NB4 (cell line): ENCODE measurements at regions not wholly inside any gene's neighbourhood (a gene's known extent, or its start where the extent isn't known, plus 50 kb on each side); places are given as distances from the start of the nearest gene placed in this dataset.

Experiments used
- MYC ChIP-seq: IDR thresholded peaks from 2 replicates; pipeline ENCODE4 v1.6.1; 2011; ENCODE audit warnings: low read depth, low read length
- POLR2A ChIP-seq: IDR thresholded peaks from 2 replicates; pipeline ENCODE4 v1.6.1; 2011; ENCODE audit warnings: mild to moderate bottlenecking; ENCODE audit not compliant: insufficient read length; ENCODE audit errors: extremely low read depth
- TF ChIP-seq, protein P1 (sequence below): IDR thresholded peaks from one replicate; pipeline ENCODE4 v1.5.1; 2012; ENCODE audit warnings: low read depth, low read length
- TF ChIP-seq, protein P2 (sequence below): IDR thresholded peaks from 2 replicates; pipeline ENCODE4 v1.6.1; 2011; ENCODE audit warnings: low read depth, low read length

DNA sequence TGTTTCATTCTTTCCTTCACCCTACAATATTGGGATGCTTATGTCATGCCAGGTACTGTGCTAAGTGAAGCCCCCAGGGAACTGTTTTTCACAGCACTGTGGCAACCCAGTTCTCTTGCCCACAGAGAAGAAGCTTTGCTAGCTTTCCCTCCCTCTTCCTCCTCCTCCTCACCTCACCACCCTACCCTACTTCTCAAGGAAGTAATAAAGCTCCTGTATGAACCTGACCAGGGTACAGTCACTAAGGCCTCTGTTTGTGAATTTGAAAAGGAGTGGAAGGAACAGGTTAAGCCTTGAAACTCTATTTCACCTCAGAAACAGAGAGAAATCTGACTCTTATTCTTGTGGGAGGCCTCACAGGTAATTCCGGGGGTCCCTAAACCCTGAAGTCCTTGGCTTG is 219.4 kb upstream of the RADX start:
- TF ChIP-seq, protein P1, sequence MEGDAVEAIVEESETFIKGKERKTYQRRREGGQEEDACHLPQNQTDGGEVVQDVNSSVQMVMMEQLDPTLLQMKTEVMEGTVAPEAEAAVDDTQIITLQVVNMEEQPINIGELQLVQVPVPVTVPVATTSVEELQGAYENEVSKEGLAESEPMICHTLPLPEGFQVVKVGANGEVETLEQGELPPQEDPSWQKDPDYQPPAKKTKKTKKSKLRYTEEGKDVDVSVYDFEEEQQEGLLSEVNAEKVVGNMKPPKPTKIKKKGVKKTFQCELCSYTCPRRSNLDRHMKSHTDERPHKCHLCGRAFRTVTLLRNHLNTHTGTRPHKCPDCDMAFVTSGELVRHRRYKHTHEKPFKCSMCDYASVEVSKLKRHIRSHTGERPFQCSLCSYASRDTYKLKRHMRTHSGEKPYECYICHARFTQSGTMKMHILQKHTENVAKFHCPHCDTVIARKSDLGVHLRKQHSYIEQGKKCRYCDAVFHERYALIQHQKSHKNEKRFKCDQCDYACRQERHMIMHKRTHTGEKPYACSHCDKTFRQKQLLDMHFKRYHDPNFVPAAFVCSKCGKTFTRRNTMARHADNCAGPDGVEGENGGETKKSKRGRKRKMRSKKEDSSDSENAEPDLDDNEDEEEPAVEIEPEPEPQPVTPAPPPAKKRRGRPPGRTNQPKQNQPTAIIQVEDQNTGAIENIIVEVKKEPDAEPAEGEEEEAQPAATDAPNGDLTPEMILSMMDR: no peak
- TF ChIP-seq, protein P2, sequence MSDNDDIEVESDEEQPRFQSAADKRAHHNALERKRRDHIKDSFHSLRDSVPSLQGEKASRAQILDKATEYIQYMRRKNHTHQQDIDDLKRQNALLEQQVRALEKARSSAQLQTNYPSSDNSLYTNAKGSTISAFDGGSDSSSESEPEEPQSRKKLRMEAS: no peak
- no peak for TF ChIP-seq MYC
- no peak for TF ChIP-seq POLR2A
